AG04449 (cell line): ENCODE measurements at regions not wholly inside any gene's neighbourhood (a gene's known extent, or its start where the extent isn't known, plus 50 kb on each side); places are given as distances from the start of the nearest gene placed in this dataset.

ENCODE experiments used
- CTCF ChIA-PET: fragments of 350-600 bp; formaldehyde crosslinking; extraction: SDS; loops from one replicate; lab custom pipeline; 2021; ENCODE audit warnings: antibody characterized with exemption; lab: Yijun Ruan, JAX
- POLR2A ChIA-PET: fragments of 400-600, 350-600 bp; formaldehyde crosslinking; extraction: SDS; loops from one replicate; lab custom pipeline; 2020; ENCODE audit warnings: antibody characterized with exemption, inconsistent platforms; lab: Yijun Ruan, JAX
- DNase-seq: peaks from one replicate; pipeline ENCODE4 v3.0.0-alpha.2; 2010; ENCODE audit warnings: low read depth, low spot score
- H3K4me3 ChIP-seq: 2 replicates; pipeline ENCODE4 v1.5.1; 2011; ENCODE audit warnings: low read depth, mild to moderate bottlenecking, control low read depth, low read length
- TF ChIP-seq, protein P1 (sequence below): IDR thresholded peaks from one replicate; pipeline ENCODE4 v1.5.1; 2011; ENCODE audit warnings: mild to moderate bottlenecking, moderate library complexity, low read length, control low read depth, inconsistent platforms; ENCODE audit not compliant: insufficient read depth; ENCODE audit errors: missing control alignments

DNA sequence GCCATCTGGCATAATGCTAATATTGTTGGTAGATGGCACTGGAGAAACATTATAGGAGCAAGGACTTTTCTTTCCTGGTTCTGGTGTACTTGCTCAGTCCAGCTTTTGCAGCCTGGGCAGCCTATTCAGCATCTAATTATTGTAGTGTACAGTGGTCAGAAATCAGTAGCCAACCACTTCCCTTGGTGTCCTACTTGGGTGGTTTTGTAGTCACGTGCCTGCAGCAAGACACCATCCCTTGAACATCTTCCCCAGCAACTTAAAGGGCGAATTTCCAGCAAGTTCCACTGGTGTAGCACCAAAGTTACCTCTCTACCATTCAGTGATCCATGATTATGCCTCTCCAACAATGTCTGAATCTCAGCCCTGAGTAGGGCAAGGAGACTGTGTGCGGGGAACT lies 557.6 kb downstream of the SATB2 start:
- no peak overlapping the region for H3K4me3 ChIP-seq
- ChIA-PET CTCF (interaction anchor here (1.2 kb wide), 1 partner anchor 525 kb away, joined by 3 read pairs; no protein-coding TSS in a partner anchor), POLR2A (no interaction called here)
- TF ChIP-seq, protein P1, sequence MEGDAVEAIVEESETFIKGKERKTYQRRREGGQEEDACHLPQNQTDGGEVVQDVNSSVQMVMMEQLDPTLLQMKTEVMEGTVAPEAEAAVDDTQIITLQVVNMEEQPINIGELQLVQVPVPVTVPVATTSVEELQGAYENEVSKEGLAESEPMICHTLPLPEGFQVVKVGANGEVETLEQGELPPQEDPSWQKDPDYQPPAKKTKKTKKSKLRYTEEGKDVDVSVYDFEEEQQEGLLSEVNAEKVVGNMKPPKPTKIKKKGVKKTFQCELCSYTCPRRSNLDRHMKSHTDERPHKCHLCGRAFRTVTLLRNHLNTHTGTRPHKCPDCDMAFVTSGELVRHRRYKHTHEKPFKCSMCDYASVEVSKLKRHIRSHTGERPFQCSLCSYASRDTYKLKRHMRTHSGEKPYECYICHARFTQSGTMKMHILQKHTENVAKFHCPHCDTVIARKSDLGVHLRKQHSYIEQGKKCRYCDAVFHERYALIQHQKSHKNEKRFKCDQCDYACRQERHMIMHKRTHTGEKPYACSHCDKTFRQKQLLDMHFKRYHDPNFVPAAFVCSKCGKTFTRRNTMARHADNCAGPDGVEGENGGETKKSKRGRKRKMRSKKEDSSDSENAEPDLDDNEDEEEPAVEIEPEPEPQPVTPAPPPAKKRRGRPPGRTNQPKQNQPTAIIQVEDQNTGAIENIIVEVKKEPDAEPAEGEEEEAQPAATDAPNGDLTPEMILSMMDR: no peak
- no peak for DNase-seq

DNA sequence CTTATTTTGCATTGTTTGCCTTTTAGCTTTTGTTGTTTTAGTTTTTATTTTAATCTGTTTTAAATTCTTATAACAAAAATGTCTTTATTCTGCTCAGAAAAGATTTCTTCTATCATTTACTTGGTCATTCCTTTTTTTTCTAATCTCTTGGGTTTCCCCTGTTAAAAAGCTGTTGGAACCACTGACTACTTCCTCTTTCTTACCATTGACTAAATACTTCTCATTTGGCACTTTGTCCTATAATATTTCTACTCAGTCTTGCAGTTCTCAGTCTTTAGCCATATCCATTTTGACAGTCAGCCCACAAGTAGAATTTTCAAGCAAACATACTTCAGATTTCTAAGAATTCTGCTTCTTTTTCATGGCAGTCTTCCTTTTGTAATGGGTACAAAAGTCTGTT lies 567.2 kb downstream of the SATB2 start:
- TF ChIP-seq, protein P1: no peak
- POLR2A ChIA-PET: no interaction called here
- CTCF ChIA-PET: no interaction called here

GRCh38 chr2:198883604-198884003 lies 574.1 kb downstream of the SATB2 start:
- ChIA-PET CTCF (interaction anchor here (0.9 kb wide), 1 partner anchor 569 kb away, joined by 3 read pairs; no protein-coding TSS in a partner anchor), POLR2A (interaction anchor here (0.6 kb wide), 1 partner anchor 456 kb away, joined by 3 read pairs; no protein-coding TSS in a partner anchor)
- H3K4me3 ChIP-seq: no peak overlapping the region
- TF ChIP-seq, protein P1: no peak
- no peak for DNase-seq

More for the DNA sequence above, 567.2 kb downstream of the SATB2 start:
- no peak overlapping the region for H3K4me3 ChIP-seq
- no peak for DNase-seq

- TF ChIP-seq, protein P1: no peak
- CTCF ChIA-PET: no interaction called here
- POLR2A ChIA-PET: no interaction called here
- H3K4me3 ChIP-seq: no peak overlapping the region
- no peak for DNase-seq
Measured at GRCh38 chr2:198880986-198881385, 576.8 kb downstream of the SATB2 start.

GRCh38 chr2:198880421-198880820 lies 577.3 kb downstream of the SATB2 start:
- POLR2A ChIA-PET: no interaction called here
- TF ChIP-seq, protein P1: no peak
- no peak overlapping the region for H3K4me3 ChIP-seq
- DNase-seq: no peak
- CTCF ChIA-PET: no interaction called here

- H3K4me3 ChIP-seq: no peak overlapping the region
- CTCF ChIA-PET: interaction anchor here (0.9 kb wide), 1 partner anchor 217 kb away, joined by 3 read pairs; no protein-coding TSS in a partner anchor
- POLR2A ChIA-PET: no interaction called here
Measured at GRCh38 chr2:198874472-198874858, 583.3 kb downstream of the SATB2 start.

More at GRCh38 chr2:198874472-198874858, 583.3 kb downstream of the SATB2 start:
- no peak for DNase-seq
- TF ChIP-seq, protein P1: no peak
